ENCODE measurements at regions not wholly inside any gene's neighbourhood (a gene's known extent, or its start where the extent isn't known, plus 50 kb on each side); places are given as distances from the start of the nearest gene placed in this dataset.

- H3K27me3 ChIP-seq (ENCODE audit: insufficient read depth, low read length), result no peaks in the 10 kb centered on the region
- no peak overlapping the region for H3K4me3 ChIP-seq (ENCODE audit: insufficient read depth, low read depth, low read length)
- no peak overlapping the region for H3K4me2 ChIP-seq (ENCODE audit: low read length)
- no peaks in the 10 kb centered on the region for H3K9me3 ChIP-seq (ENCODE audit: insufficient read depth, low read depth, low read length)
- TF ChIP-seq CTCF (IDR thresholded peaks at IDR 0.05; ENCODE audit: insufficient read depth, low read depth, low read length) (no peak), EZH2 (IDR thresholded peaks at IDR 0.05; ENCODE audit: insufficient read depth, low read length) (no peak)
- no peak overlapping the region for H3K9ac ChIP-seq (ENCODE audit: low read length)
- no peaks in the 10 kb centered on the region for H4K20me1 ChIP-seq (ENCODE audit: insufficient read depth, low read length)
- DNase-seq (ENCODE audit: low read depth) (no peak), FAIRE-seq (no peak)
- H3K79me2 ChIP-seq (ENCODE audit: insufficient read depth, low read length), result no peaks in the 10 kb centered on the region
- H3K9me3 Mint-ChIP-seq (ENCODE audit: unreplicated experiment), result peaks cover 10% of the 10 kb centered on the region
- no peak overlapping the region for H3K27ac ChIP-seq (ENCODE audit: low read depth, low read length)
- no peak overlapping the region for H3K4me3 Mint-ChIP-seq (ENCODE audit: unreplicated experiment)
- H3K4me1 Mint-ChIP-seq (ENCODE audit: low read depth, unreplicated experiment), result no peaks in the 10 kb centered on the region
- H3K27me3 Mint-ChIP-seq (ENCODE audit: low read depth, unreplicated experiment), result peaks cover 20% of the 10 kb centered on the region
- no peak overlapping the region for H3K27ac Mint-ChIP-seq (ENCODE audit: unreplicated experiment)
- peaks cover 3% of the 10 kb centered on the region for H3K4me1 ChIP-seq (ENCODE audit: insufficient read depth, low read length)
- no peaks in the 10 kb centered on the region for H3K36me3 ChIP-seq (ENCODE audit: insufficient read depth, low read length)
- no peak overlapping the region for H2AFZ ChIP-seq (ENCODE audit: low read depth, low read length)
- H3K36me3 Mint-ChIP-seq (ENCODE audit: low read depth, unreplicated experiment), result peaks cover 1% of the 10 kb centered on the region
Observed at GRCh38 chr2:365367-366275, 77.7 kb upstream of the ALKAL2 start.

DNA sequence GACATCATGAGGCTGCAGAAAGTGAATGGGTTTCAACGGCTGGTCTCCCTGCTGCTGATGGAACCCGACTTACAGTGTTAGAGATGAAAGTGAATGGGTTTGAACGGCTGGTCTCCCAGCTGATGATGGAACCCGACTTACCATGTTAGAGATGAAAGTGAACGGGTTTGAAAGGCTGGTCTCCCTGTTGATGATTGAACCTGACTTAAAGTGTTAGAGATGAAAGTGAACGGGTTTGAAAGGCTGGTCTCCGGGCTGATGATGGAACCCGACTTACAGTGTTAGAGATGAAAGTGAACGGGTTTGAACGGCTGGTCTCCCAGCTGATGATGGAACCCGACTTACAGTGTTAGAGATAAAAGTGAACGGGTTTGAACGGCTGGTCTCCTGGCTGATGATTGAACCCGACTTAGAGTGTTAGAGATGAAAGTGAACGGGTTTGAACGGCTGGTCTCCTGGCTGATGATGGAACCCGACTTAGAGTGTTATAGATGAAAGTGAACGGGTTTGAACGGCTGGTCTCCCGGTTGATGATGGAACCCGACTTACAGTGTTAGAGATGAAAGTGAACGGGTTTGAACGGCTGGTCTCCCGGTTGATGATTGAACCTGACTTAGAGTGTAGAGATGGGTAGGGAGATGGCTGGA lies 76.1 kb upstream of the ALKAL2 start:
- H2AFZ ChIP-seq (ENCODE audit: low read depth, low read length), result no peak overlapping the region
- FAIRE-seq, result no peak
- no peaks in the 10 kb centered on the region for H4K20me1 ChIP-seq (ENCODE audit: insufficient read depth, low read length)
- Mint-ChIP-seq H3K4me3 (ENCODE audit: unreplicated experiment) (no peak overlapping the region), H3K9me3 (ENCODE audit: unreplicated experiment) (peaks cover 7% of the 10 kb centered on the region), H3K36me3 (ENCODE audit: low read depth, unreplicated experiment) (peaks cover 1% of the 10 kb centered on the region), H3K27ac (ENCODE audit: unreplicated experiment) (no peak overlapping the region), H3K4me1 (ENCODE audit: low read depth, unreplicated experiment) (no peaks in the 10 kb centered on the region), H3K27me3 (ENCODE audit: low read depth, unreplicated experiment) (peaks cover 24% of the 10 kb centered on the region)
- H3K27me3 ChIP-seq (ENCODE audit: insufficient read depth, low read length), result no peaks in the 10 kb centered on the region
- H3K79me2 ChIP-seq (ENCODE audit: insufficient read depth, low read length), result no peaks in the 10 kb centered on the region
- no peak overlapping the region for H3K4me2 ChIP-seq (ENCODE audit: low read length)
- H3K4me3 ChIP-seq (ENCODE audit: insufficient read depth, low read depth, low read length), result no peak overlapping the region
- no peak for TF ChIP-seq EZH2 (IDR thresholded peaks at IDR 0.05; ENCODE audit: insufficient read depth, low read length)
- no peaks in the 10 kb centered on the region for H3K9me3 ChIP-seq (ENCODE audit: insufficient read depth, low read depth, low read length)
- DNase-seq (ENCODE audit: low read depth), result no peak
- H3K27ac ChIP-seq (ENCODE audit: low read depth, low read length), result no peak overlapping the region
- H3K36me3 ChIP-seq (ENCODE audit: insufficient read depth, low read length), result no peaks in the 10 kb centered on the region
- peaks cover 3% of the 10 kb centered on the region for H3K4me1 ChIP-seq (ENCODE audit: insufficient read depth, low read length)
- H3K9ac ChIP-seq (ENCODE audit: low read length), result no peak overlapping the region

GRCh38 chr2:362924-363323 lies 75.0 kb upstream of the ALKAL2 start:
- peaks cover 7% of the 10 kb centered on the region for H3K9me3 Mint-ChIP-seq (ENCODE audit: unreplicated experiment)
- peaks cover 1% of the 10 kb centered on the region for H3K36me3 Mint-ChIP-seq (ENCODE audit: low read depth, unreplicated experiment)
- FAIRE-seq, result no peak
- DNase-seq (ENCODE audit: low read depth), result no peak
- TF ChIP-seq EZH2 (IDR thresholded peaks at IDR 0.05; ENCODE audit: insufficient read depth, low read length) (no peak), CTCF (IDR thresholded peaks at IDR 0.05; ENCODE audit: insufficient read depth, low read depth, low read length) (no peak)
- H3K36me3 ChIP-seq (ENCODE audit: insufficient read depth, low read length), result no peaks in the 10 kb centered on the region
- no peak overlapping the region for H3K4me3 Mint-ChIP-seq (ENCODE audit: unreplicated experiment)
- no peak overlapping the region for H3K9ac ChIP-seq (ENCODE audit: low read length)
- H3K4me1 ChIP-seq (ENCODE audit: insufficient read depth, low read length), result peaks cover 3% of the 10 kb centered on the region
- H3K9me3 ChIP-seq (ENCODE audit: insufficient read depth, low read depth, low read length), result no peaks in the 10 kb centered on the region
- peaks cover 24% of the 10 kb centered on the region for H3K27me3 Mint-ChIP-seq (ENCODE audit: low read depth, unreplicated experiment)
- no peaks in the 10 kb centered on the region for H3K79me2 ChIP-seq (ENCODE audit: insufficient read depth, low read length)
- no peaks in the 10 kb centered on the region for H3K27me3 ChIP-seq (ENCODE audit: insufficient read depth, low read length)
- no peak overlapping the region for H3K27ac ChIP-seq (ENCODE audit: low read depth, low read length)
- H4K20me1 ChIP-seq (ENCODE audit: insufficient read depth, low read length), result no peaks in the 10 kb centered on the region
- H3K4me2 ChIP-seq (ENCODE audit: low read length), result no peak overlapping the region
- H3K4me3 ChIP-seq (ENCODE audit: insufficient read depth, low read depth, low read length), result no peak overlapping the region
- H3K27ac Mint-ChIP-seq (ENCODE audit: unreplicated experiment), result no peak overlapping the region
- no peaks in the 10 kb centered on the region for H3K4me1 Mint-ChIP-seq (ENCODE audit: low read depth, unreplicated experiment)
- H2AFZ ChIP-seq (ENCODE audit: low read depth, low read length), result no peak overlapping the region

Measured in astrocyte (in vitro differentiated cells and primary cell).